HG03342 (cell line): ENCODE measurements at regions not wholly inside any gene's neighbourhood (a gene's known extent, or its start where the extent isn't known, plus 50 kb on each side); places are given as distances from the start of the nearest gene placed in this dataset.
"Not testable (repeated sequence)": the region's sequence is repeated elsewhere in the genome, so short reads cannot be mapped to it uniquely, and the experiment has no call there.

Experiments used
- ATAC-seq: cut with Tn5 transposase; IDR thresholded peaks from one replicate; pipeline ENCODE4 v1.9.1; 2021; ENCODE audit warnings: mild to moderate bottlenecking, moderate library complexity; ENCODE audit not compliant: unreplicated experiment

DNA sequence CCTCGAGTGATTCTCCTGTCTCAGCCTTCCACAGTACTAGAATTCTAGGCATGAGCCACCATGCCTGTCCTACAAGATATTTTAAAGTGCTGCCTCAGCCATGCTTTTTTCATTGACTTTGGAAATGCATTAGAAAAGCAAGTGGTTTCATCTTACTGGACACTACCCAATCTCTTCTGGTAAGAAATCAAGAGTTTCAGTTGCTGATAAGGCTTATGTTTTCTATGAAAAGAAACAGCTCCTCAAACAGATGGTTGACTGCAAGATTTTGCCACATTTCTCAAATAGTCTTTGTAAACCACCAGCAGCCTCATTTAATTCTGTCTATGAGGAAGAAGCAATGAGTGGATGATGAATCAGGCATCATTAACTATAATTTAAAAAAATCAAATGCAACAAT is 264.5 kb upstream of the LRP1B start:
- ATAC-seq: no peak

DNA sequence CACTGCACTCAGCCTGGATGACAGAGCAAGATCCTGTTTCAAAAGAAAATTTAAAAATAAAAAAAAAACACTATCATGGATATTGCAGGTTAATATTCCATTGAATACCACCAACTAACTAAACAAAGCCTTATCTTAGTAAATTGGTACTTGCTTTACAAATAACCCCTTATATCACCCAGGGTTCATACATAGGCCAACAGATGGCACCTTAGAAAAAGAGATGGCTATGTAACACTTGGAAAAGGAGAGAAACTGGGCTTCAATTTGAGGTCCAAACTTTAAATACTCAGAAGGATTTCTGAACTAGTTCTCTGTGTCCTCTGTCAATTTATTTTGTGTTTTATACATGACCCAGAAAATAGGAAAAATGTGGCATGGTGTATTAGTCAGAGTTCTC is 249.6 kb upstream of the LRP1B start:
- no peak for ATAC-seq

DNA sequence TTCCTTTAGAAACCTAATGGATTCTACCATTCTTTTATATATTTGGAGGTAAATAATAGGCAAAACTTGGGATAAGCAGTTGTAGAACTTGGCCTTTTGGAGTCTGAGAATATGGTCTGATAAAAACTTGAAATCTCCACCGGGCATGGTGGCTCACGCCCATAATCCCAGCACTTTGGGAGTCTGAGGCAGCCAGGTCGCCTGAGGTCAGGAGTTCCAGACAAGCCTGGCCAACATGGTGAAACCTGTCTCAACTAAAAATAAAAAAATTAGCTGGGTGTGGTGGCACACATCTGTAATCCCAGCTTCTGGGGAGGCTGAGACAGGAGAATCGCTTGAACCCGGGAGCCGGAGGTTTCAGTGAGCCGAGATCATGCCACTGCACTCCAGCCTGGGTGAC is 231.3 kb upstream of the LRP1B start:
- ATAC-seq: not testable (repeated sequence)

DNA sequence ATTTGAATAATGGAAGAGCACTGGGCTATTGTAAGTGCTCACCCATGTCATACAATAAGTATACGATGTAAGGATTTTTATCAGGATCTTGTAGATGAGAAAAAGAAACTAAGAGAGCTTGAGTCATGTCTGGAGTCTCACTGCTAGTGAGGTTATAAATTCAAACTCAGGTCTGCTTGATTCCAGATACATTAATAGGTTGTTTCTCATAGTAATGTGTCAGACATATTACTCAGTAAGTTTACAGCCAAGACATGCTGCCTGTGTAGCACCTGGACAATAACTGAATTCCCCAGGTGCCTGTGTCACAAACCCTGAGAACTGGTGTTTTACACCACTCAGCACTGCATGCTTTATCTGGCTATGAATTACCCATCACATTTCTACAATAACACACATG is 216.9 kb upstream of the LRP1B start:
- no peak for ATAC-seq

DNA sequence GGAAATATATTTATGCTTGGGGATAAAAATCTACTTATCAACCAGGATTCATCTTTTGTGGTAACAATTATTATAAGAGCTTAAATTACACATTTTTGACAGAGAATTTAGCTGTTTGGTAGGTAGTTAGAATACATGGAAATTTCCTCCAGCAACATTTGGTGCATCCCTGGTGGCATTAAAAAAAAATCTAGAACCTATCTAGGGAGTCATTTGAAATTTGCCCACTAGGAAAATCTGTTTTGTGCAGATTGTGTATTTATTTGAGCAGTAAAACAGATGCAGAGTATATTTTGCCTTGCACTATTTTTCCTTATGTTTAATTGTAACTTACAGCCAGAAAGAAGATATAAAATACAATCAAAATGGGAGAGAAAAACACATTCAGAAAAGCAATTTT is 208.4 kb upstream of the LRP1B start:
- ATAC-seq: no peak

DNA sequence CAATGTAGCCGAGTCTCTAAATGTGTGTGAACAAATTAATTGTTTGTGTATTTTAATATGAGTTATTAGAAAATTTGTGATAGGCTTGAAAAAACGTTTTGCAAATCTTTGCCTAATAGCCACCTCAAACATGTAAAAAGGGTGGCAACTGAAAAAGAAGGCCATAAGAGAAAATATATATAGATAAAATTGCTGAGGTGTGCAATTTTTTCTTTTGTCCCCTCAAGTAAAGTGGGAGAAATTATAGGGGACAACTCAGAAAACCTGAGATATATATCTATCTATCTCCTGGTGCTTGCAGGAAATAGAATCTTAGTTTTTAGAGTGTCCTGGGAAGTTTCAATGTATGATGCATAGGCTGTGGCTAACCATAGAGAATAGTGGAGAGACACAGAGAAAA is 201.4 kb upstream of the LRP1B start:
- no peak for ATAC-seq

DNA sequence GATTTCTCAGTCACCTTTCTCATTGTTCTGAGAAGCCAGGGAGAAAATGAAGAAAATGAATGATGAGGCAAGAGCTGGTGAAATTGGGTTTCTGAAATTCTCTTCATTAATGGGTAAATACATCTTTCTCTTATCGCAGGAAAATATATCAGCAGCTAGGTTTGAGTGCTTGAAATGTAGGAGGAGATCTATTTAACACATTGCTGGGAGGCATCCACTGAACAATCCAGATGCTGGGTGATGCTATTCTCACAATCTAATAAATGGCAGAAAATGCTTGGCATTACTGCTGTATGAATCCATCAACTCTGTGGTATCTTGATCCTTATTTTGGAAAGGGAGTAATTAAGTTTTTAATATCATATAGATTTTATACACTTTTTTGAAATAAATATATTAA is 199.6 kb upstream of the LRP1B start:
- ATAC-seq: no peak

DNA sequence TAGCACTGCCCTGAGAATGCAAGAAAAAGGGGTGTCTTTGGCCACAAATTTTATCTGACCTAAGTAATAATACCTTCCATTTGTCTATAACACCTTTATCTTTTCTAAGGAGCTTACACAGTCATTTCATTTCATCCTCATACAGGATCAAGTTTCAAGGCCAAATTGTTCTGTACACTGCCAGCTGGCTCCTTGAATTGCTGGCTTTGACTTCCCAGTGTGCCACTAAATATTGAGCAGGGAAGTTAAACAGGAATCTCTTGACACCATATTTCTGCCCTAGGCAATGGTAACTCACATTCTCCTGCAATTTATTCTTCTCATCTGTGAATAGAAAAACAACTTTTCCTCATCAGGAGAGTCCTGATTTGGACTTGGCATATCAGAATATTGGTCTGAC is 195.1 kb upstream of the LRP1B start:
- no peak for ATAC-seq

DNA sequence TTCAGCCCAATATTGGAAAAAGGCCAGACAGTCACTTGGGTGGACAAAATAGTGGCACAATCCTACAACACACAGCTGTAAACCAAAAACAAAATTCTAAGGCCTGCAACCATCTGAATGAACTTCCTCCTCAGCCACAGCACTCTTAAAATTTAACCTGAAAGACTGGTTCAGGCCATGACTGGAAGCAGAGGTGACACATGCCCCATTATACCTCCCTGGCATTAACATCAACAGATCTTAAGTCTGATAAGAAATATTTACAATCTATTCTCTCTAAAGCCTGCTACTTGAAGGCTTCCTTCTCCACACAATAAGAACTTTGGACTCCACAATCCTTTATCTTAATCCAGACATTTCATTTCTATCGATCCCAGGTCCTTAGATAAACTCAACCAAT is 192.4 kb upstream of the LRP1B start:
- no peak for ATAC-seq

DNA sequence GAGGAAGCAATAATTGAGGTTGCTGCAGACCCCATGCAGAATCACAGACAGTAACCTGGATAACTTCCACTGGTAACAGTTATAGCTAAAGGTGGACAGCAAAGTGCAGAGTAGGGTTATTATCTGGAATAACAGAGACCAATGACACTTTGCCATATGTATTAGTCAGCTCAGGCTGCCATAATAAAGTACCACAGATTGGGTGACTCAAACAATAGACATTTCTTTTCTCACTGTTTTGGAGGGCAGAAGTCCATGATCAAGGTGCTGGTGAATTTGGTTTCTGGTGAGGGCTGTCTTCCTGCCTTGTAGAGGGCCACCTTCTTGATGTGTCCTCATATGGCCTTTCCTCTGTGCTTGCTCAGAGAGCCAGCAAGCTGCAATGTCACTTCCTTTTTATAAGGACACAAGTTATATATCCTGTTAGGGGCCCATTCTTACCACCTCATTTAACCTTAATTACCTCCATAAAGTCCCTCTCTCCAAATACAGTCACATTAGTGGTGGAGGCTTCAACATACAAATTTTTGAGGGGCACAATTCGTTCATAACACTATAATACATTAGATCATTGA is 191.0 kb upstream of the LRP1B start:
- ATAC-seq: no peak

DNA sequence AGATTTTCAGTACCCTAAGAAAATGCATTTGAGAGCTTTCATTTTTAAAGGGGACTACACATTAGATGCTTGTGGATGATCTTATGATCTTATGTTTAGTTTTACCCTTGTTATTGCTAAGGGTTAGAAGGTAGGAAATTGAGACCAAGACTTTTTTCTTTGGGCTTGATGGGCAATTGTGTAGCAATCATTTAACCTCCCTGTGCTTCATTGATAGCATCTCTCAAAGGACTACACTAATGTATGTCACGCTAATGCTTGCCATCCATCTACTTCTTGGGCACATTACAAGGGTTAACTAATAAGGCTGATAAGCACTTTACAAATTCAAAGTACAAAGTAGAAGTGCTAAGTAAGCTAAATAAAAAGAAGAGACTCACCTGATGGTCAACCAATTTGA is 189.3 kb upstream of the LRP1B start:
- no peak for ATAC-seq

DNA sequence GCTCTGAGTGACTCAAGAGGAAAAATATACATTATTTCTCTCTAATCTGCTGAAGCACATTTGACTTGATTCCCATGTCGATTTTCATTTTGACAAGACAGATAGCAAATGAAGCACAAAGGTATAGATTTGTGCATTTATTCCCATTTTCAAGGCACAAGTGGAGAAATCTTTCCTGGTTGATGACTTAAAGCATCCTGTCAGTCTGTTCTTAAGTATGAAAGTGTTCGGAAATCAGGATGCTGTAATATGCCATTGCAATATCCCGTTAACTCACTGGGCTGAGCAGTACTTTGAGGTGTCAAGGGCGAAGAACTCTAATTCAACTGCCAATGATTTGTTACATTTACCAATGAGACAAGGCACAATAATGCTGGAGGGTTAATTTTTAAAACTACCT is 185.2 kb upstream of the LRP1B start:
- no peak for ATAC-seq

DNA sequence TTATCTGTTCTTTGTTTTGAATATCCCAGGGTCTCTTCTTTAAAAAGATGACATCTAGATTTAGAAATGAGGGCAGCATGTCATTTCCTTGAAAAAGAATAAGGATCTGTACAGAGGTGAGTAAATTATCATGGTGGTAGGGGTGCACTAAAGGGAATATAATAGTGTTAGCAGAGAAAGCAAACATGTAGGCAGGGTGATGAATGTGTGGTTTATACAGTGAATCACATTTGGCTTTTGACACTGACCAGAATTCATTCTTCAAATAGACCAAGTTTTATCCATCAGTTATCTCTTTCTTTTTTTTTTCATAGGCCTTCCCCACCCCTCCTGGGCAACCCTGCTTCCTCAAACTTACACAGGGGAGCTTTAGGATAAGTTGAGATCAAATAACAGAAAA is 184.5 kb upstream of the LRP1B start:
- ATAC-seq: no peak

DNA sequence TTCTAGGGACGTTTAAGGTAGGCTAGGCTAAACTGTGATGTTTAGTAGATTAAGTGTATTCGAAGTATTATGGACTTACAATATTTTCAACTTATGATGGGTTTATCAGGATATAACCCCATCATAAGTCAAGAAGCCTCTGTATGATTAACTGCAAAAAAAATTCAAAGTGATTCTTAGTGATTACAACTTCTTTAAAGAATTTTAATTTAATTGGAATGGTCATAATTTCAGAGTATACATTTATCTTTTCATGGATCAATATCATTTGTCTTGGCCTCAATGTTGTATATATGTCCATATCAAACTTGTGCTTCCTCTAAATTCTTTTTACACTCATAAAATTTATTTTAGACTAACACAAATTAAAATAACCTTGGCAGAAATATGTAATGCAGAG is 183.3 kb upstream of the LRP1B start:
- ATAC-seq: no peak

DNA sequence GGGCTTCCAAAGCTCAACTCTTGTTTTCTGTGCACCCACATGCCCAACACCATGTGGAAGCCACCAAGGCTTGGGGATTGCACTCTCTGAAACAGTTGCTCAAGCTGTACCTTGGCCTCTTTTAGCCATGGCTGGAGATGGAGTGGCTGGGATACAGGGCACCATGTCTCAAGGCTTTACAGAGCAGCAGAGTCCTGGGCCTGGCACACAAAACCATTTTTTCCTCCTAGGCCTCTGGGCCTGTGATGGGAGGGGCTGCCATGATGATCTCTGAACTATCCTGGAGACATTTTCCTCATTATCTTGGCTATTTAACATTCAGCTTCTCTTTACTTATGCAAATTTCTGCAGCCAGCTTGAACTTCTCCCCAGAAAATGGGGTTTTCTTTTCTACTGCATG is 179.7 kb upstream of the LRP1B start:
- no peak for ATAC-seq

DNA sequence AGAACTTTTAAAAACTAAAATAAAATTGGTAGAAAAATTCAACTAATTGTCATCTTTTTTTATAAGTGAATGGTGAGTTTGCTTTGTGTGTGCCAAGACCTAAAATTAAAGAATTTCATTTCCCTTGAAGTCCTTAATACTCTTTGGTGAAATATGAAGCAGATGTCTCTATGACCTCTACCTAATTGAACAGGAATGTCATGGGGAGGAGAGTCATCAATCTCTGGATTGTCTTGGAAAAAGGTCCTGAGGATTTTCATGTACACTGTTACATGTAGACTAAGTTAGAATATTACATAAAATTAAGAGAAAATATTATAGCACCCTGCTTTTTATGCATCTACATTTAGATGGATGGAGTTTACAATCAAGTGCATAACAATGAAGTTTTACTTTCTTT is 177.9 kb upstream of the LRP1B start:
- no peak for ATAC-seq

DNA sequence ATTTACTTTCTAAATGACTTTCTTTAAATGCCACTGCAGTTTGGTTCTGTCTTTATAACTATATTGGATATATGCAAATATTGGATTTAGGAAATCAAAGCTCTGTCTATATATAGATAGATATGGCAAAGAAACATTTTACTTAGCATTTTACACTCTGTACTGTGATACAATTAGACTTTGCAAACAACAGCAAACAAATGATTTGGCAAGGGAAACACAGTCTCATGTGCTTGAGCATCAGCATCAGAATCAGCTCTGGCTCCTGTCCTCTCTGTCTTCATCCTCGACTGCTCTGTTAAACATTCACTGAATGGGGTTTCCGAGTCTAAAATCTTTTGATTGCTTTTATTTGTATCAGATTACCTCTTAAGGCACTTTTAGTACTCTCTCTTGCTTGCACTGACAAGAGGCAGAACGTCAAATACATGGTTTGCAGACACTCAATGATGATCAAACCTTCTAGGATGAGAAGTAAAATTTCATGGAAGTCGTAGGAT is 176.8 kb upstream of the LRP1B start:
- no peak for ATAC-seq

DNA sequence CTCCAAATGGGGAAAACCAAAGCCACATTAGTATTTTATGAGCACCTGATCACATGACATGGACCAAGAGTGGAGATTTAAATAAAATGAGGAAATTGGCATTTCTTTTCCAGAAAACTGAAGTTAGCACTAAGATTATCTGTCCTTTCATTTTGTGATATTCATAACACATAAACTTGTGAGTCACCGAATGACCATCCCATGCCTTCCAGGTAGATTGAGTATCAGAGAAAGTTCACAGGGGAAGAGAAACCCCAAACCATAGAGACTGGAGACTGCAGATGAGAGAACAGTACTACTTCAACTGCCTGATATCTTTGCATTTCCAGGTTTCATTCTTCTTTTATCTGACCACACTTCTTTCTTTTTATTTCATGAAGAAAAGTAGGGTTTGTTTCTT is 176.3 kb upstream of the LRP1B start:
- no peak for ATAC-seq

DNA sequence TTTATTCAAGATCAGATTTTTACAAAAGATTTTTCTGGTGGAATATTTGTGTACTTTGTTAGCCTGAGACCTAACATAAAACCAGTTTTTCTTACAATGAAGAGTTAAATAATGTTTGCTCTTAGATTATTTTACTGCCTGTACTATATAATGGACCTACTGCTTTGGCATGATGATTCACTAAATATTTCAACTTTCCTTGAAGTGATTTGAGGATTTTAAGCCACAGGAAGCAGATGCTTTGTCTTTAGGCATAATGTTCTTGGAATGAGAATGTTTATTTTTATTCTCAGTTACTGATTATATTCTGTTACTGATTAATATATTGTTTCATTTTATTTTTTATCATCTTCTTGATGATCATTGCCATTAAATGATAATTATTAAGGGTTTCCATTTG is 175.3 kb upstream of the LRP1B start:
- no peak for ATAC-seq

DNA sequence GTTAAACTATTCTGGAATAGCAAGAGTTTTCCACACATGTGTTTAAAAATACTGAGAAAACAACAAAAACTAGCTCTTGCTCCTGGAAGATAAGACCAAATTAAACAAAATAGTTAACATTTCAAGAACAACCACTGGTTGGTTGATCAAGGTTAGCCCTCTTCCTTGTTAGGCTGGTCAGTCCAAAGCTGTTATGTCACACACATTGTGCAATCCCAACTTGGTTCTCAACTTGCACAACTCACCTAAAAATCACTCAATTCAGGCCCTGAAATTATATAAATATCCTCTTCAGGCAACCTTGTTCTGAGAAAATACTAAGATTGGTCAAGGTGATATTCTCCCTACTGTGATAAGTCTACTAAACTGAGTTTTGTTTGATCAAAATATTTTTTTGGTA is 169.7 kb upstream of the LRP1B start:
- ATAC-seq: no peak

DNA sequence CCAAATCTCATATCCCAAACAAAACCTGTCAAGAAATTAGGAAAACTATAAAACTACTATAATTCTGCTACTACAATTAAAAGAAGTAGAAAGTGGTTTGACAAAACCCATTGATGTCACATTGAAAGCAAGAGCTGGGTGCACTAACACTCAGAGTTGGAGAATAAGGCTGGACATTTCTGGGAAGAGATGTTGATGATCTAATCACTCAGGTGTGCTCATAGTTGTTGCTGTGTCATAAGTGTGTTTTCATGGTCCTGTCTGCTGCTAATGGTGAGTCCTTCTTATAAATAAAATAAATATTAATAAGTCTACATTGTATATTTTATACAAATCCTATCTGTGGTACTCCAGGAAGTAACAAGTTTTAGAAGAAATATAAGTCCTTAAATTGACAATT is 168.2 kb upstream of the LRP1B start:
- ATAC-seq: no peak

DNA sequence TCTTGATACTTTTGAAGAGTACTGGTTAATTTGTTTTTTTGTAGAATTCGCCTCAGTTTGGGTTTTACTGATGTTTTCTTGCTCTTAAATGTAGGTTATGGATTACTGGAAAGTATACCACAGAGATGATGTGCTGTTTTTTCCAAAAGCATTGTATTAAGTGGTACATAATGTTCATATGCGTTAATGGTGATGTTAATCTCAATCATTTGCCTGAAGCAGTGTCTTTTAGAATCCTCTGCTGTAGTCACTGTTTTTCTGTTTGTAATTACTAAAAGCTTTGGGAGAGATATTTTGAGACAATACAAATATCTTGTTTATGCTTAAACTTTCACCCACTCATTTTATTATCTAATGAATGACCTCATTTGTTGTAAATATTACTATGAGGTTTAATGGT is 163.4 kb upstream of the LRP1B start:
- ATAC-seq: no peak

DNA sequence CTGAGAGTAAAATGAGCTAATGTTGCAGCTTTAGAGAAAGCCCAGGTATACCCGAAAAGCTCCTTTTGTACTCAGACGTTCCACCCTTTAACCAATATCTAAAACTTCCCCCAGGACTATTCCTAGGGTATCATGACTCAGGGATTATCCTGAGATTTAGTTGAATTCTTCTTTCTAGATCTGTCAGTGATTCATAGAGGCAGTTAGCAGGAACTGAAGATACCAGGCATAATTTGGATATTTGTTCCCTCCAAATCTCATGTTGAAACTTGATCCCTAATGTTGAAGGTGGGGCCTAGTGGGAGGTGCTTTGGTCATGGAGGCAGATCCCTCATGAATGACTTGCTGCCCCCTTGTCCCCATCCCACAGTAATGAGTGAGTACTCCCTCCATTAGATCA is 161.2 kb upstream of the LRP1B start:
- ATAC-seq: no peak

DNA sequence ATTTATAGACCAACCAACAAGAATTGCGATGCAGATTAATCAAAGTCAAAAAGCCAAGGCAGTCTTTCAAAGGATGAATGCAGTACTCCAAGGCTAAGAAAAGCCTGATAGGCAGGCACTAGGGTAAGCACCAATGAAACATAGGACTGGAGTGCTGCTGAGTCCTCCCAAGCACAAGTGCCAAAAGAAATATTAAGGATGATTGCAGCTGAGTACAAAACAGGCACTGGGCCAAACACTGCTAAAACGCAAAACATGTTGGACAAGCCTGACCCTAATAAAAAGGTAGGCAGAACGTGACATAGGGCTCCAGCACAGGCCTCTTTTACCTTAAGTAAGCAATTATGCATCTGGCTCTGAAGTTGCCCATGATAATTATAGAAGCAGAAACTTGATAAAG is 160.1 kb upstream of the LRP1B start:
- ATAC-seq: no peak
